Stimulated activated CD8-positive, alpha-beta memory T cell treated with anti-CD3 and anti-CD28 coated beads, Interleukin-12 subunit alpha, Interleukin-12 subunit beta, amount 100 ng/mL, for 4 hours (primary cell): ENCODE measurements at regions not wholly inside any gene's neighbourhood (a gene's known extent, or its start where the extent isn't known, plus 50 kb on each side); places are given as distances from the start of the nearest gene placed in this dataset.

Experiments
- DNase-seq: peaks from one replicate; pipeline ENCODE4 v3.0.0-alpha.2; 2020; ENCODE audit warnings: low read depth

DNA sequence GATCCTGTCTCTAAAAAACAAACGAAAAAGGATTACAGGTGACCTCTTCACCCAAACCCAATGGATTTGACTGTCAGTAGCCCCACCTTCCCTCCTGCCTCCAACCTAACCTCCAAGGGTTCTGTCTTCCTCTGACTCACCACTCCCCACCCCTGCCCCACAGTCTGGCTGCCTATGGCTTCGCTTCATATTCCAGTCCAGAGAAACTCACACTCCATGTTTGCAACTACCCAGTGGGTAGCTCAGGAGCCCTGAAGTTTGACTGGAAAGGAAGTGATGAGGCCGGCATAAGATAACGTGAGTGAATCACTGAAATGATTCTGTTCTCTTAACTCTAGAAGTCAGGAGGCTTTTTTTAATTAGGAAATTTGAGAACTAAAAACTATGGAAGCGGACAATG is 303.9 kb downstream of the FOXO1 start:
- no peak for DNase-seq

DNA sequence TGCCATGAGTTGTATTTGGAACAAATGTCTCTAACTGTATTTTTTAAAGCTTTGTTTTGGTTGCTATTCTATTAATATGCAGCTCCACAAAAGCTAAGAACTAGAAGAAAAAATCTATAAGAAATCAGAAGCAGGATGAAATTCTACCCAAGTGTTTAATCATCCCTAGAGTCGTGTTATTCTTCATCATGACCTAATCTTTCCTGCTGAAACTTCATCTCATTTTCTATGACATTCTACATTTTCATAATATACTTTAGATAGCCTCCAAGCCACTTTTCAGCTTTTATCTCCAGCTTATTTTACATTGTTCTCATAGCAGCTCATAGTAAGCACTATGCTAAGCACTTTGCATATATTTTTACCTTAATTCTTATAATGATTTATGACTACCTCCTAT is 302.8 kb downstream of the FOXO1 start:
- DNase-seq = no peak

DNA sequence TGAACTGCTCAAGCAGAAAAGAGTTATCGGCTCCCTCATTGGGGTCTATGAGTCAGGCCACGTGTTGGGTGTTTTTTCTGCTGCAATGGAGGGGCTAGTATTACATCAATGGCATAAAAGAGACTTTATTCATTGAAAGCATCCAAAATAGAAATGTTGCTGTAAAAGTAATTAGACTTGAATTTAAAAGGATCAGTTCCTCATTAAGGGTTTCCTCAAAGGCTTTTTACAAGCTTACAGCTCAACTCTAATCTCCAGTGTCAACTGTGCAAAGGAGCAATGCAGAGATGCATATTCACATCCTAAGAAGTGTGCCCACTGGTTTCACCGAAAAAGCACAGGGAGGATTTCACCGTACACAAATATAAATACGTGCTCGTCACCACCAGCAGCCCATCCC is 300.3 kb downstream of the FOXO1 start:
- DNase-seq = no peak

DNA sequence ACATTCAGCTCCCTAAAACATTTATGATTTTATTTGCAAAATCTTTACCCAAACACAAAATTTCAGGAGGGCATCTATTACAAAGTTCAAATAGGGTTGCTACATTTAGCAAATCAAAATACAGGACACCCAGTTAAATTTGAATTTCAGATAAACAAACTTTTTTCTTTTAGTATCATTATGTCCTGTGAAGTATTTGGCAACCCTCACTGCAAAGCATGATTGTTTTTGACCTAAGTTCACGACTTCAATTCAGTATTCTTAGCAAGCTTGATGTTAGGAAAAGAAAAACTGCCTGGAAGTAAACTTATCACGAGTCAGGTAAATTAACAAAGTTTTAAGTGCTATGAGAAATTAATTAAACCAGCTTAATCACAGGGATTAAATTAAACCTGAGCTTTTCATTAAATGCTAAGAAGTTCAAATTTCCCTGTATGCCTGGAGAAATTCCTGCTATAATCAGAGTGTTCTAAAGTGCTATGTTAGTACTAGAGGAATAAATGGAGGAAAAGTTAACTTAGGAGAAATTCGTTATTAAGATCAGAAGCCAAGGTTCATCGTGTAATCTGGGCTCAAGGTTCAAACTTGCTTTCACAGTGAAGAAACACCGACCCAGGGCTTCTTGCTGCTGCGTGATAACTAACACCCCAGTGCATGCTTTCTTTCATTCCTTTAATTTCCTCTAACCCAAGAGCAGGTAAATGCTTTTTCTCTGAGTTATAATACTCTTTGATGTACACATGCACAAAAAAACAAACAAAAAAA is 298.1 kb downstream of the FOXO1 start:
- no peak for DNase-seq

DNA sequence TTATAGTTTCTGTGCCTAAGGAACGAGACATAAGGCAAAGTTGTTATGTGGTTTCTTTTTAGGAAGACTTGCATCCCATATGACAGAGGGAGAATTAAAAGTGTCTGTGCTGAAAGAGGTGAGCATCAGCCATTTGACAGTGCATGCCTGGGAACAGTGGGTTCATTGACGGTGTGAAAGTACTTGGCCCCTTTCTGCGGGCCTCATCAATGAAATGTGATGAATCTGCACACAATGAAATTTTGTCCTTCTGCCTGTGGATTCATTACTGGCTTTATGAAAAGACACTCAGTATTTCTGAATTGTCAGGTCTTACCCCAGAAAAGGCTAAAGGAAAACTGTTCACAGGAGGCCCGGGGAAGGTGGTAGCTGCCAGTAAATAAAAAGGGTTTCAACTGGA is 295.8 kb downstream of the FOXO1 start:
- DNase-seq = no peak

DNA sequence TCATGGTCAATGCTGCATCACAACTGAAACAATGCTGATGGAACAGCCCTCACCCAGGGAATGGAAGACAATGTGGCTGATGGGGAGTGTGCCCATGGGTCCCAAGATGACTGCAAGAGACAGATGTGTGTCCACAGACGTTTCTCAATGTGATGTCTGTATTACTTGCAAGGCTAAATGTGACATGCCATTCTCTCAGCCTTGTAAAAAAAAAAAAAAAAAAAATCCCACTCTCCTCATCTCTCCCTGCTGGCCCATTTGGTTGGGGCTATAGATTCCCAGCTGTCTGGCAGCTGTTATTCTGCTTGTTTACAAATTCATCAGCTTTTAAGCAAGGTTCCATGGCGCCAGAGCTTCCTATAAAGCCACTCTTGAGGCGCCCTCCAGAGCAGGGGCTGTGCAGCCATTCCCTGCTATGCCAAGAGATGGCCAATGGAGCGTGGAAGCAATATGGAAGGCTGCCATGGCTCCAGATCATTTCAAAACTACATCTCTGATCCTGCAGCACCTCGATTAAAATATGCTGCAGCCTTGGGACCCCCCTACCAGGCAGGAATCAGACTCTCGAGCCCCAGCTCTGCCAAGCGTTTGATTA is 294.8 kb downstream of the FOXO1 start:
- no peak for DNase-seq

DNA sequence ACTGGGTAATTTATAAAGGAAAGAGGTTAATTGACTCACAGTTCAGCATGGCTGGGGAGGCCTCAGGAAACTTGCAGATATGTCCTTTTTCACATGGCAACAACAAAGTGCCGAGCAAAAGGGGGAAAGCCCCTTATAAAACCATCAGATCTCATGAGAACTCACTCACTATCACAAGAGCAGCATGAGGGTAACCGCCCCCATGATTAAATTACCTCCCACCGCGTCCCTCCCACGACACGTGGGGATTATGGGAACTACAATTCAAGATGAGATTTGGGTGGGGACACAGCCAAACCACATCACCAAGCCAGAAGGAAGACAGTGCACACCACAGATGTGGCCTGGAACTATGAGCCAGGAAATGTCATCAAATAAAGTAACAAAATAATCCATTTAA is 292.8 kb downstream of the FOXO1 start:
- DNase-seq = peak; percentile 28

DNA sequence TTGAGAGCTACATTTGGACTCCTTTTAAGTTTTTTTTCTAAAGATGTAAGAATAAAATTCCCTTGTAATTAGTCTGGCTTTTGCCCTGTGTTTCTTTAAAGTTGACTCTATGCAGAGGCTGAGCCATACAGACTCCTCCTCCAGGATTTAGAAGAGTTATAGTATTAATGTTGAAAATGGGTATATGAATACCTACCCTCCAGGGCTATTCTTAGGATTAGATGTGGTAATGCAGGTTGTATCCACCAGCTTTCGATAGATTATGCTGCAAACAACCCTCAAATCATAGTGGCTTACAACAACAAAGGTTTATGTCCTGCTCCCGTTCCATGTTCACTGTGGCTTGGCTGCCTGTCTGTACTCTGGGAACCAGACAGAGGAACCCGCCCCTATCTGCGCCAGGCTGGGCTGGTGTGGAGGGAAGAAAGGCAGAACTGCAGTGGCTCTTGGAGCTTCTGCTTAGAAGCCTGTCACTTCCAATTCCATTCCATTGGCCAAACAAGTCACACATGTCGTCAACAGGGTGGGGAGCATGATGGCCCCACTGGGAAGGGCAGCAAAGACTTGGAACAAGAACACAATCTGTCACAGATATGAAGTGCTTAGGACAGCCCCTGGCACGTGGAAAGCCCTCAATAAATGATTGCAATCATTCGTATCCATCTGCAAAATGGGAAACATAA is 290.8 kb downstream of the FOXO1 start:
- DNase-seq = no peak

DNA sequence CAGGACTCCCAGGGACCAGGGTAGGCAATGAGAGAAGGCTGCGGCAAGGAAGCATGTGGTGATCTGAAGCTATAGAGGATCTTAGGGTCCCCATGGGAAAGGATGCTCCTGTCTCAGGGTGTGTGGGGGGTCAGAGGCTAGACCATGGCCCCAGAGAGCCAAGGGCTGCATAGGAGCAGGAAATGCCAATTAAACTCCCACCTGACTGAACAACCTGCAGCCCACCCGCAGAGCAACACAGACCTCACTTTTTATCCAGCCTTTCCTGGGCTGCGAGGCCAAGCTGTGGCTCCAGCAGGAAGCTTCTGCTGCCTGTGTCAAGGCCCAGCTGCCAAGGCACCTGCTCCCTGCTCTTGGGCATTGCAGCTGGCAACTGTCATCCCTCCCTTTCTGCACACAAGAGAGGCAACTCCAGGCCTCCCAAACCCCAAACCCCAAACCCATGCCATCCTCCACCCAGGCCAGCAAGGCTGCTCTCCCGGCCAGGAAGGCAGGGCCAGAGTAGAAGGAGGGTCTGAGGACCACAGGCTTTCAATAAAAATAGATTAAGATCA is 290.1 kb downstream of the FOXO1 start:
- DNase-seq = no peak

DNA sequence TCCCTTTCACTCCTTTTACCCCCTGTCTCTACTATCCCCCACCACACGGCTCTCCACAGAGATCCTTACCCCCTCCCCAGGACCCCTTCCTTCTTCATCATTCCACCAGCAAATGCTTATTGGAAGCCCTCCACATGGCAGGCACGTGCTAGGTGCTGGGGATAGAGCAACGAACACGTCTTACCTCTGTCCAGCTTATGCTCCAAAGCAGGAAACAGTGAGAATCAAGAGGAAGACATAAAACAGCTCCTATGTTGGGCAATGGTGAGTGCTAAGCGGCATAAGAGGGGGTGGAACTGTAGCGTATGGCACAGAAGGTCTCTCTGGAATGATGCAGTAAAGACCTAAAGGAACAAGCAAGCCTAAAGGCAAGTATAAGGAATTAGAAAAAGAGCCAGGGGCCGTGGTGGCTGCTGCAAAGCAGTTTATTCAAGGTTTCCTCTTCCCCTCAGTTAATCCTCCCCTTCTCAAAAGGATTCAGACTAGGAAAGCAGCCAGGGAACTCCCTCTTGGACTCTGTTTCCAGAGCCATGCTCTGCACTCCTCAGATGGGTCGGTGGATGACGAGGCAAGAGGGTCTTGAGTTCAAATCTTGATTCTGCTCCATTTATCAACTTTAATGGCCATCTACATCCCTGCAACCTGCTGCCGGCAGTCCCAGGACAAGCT is 289.4 kb downstream of the FOXO1 start:
- no peak for DNase-seq

DNA sequence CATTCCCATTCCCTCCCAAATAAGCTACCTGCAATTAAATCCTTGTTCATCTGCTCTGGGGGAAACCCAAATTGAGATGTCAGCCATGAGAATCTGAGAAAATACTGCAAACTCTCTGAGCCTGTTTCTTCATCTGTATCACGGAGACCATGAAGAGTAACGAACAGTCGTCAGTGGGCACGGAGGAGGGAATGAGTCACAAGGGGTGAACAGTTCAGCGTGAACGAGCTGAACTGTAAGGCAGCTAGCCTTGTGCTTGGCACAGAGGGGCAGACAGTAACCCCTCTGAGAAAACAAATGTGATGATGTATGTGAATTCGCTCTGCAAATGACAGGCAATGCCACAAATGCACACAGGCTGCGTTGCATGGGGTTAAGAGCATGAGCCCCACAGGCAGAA is 288.7 kb downstream of the FOXO1 start:
- DNase-seq = no peak

DNA sequence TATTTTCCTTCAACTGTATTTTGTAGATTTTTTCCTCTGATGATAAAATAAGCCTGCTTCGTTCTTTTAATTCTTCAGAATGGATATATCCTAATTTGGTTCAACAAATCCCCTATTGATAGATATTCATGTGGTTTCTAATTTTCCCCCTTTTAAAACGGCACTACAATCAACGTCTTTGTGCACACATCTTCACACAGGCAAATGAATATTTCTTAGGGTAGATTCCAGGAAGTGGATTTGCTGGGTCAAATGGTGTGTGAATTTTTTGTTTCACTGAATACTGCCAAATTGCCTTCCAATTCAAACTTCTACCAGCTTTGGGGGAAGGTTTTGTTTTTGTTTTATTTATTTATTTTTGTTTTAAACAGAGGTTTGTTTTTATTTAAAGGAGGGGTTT is 287.2 kb downstream of the FOXO1 start:
- DNase-seq = no peak

DNA sequence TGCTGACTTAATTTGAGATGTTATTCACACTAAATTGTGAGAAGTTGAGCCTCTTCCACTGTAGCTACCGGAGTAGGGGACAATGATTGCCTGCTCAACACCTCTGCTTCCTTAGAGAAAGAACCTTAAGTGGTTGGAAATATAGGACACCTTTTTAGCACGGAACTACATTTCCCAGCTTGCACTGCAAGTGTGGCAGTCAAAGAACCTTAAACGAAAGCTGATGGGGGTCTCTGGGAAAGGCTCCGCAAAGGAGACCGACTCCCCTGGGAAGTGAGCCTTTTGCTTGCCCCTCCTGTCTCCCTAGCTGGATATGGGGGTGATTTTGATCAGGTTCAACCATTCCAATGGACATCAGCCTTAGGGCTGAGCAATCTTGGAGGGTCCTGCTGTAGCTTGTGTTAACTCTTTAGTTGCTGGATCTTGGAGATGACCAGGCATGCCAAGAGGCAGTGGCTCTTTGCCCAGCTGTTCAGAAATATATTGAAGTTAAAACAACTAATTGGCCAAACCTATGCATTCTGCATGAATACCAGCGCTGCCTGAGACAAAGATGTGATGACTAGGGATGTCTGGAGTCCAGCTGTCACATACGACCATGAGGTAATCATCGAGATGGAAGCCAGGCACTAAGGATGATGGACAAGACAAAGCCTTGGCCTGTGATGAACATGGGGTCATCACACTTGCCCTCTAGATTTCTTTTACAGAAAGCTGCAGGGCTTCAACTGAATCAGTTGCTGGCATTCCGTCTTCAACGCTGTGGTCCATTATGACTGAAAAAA is 286.5 kb downstream of the FOXO1 start:
- no peak for DNase-seq

DNA sequence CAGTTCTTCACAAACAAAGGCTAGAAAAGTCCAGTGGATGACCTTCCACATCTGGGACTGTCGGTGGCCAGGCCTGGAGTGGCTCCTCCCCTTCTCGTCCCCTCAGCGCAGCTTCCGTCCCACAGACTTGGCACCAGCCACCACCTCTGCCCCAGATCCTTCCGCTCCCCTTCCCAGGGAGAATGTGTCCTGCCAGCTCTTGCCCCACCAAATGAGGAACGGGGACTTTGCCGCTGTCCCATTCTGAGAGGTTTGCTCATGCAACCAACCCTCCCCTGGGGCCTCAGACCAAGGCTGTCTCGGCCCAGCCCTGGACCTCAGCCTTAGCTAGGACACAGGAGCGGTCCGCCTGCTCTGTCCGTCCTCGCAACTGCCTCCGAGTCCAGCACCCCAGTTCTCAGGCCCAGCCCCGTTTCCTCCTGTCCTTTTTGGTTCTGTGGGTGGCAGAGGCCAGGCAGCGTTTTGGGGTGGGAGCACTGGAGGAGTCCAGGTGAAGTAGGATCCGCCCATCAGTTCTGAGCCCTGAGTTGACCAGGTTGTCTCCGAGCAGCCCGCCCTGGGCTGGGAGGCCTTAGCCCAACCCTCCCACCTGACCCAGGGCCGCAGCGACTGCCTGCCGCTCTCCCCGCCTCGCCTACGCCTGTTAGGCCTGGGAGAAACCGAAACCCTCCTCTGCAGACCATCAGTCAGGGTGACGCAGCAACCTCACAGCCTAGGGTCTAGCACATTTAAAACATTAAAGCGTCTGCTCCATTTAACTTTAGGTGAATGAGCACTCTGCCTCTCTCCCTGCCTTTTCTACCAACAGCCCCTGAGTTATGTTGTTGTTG is 284.3 kb downstream of the FOXO1 start:
- no peak for DNase-seq

DNA sequence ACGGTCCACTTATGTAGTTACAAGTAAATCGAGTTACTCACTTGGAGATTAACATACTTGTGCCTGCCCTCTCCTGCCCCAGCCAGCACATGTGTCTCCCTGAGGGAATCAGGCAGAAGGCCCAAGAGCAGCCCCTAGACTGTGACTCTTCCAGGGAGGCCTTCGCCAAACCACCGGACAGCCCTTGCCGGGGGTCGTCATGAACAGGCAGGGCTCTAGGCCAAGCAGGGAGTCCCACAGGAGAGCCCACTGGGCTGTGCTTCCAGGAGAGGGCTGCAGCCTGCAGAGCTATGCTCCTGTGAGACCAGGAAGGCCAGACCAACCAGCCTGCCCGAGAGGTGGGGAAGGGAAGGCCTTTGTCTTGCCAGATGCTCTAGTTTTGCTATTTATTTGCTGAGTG is 283.3 kb downstream of the FOXO1 start:
- no peak for DNase-seq

DNA sequence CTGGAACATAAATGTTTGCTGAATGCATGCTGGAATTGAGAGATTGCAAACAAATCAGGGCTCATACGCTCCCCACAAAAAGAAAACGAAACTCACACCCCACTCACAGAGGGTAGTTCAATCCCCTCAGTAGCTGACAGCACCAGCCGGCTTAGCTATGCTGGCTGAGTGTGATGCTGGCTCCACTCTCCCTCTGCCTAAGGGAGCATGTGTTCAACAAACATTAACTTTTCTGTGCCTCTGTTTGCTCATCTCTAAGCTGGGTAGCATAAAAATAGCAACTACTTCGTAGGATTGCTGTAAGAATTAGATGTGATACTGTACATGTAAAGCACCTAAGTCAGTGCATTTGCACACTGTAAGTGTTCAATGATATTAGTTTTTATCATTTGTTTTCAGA is 282.6 kb downstream of the FOXO1 start:
- no peak for DNase-seq

DNA sequence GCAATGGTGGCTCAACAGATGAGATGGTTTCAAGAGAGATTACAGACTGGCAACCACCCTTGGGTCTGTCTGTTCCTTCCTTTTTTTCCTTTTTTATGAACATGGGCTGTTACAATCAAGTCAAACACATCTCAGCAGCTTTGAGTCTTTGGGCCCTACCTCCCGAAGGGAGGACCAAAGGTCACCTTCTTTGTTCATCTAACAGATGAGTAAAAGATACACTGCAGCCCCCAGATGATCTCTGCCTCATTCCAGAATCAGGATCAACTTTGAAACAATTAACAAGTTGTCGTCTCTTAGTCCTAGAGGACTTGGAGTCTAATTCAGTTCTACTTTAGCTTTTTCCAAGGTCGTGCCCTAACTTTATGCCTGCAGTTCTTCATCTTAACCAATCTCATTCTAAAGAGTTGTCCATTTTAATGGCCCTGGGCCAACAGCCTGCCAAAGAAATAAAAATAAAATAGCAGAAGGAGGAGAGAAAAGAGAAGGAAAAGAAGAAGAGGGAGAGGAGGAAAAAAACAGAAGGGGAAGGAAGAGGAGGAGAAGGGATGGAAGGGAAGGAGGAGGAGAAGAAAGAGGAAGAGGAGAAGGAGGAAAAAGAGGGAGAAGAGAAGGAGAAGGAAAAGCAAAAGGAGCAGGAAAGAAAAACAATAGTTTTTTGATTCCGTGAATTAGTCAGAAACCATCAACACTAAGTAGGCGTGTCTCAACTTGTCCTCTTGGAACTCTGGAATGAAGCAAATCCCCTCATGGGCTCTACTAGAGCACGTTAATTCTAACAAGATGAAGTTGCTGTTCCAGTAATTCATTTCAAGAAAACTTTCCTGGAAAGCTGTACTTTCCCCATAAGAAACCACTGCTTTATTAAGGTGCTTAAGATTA is 281.2 kb downstream of the FOXO1 start:
- no peak for DNase-seq

DNA sequence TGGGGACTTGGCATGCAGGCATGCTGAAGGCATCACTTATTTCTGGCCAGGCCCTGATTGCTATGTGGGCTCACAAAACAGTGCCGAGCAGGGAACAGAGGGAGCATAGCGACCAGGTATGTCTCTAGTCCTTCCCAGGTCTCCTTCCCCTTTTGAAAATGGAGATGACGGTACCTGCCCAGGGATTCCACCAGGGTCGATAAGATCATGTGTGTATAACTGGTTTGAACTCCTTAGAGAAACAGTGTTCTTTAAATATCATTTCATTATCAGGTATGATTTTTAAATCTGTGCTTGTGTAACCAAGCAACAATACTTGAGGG is 280.6 kb downstream of the FOXO1 start:
- DNase-seq = no peak

DNA sequence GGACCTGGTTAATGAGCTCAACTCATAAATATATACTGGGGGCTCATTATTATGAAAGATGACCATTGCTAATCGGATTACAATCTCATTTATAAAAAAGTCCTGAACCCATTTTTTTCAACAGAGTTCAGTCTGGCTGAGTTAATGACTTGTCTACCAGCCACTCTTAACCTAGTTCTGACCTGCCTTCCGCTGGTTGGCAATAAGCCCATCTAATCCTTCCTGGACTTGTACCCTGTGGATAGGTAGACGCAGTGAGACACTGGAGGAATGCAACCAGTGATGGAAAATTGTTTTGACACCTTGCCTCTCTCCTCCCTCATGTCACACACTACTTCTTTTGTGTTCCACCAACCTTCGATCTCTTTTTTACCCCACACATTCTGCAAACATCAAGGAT is 279.9 kb downstream of the FOXO1 start:
- DNase-seq = no peak

DNA sequence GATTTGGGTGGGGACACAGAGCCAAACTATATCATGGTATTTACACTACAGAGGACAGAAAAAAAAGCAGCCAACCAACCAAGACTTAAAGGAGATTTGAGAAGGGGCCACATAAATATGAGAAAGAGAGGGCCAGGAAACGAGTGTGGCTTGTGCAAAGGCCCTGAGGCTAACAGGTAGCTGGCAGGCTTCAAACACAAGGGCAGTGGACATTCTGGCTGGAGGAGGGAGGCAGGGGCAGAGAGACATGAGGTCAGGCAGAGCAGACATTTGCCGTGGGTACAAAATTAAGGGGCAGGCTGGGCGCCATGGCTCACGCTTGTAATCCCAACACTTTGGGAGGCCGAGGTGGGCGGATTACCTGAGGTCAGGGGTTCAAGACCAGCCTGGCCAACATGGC is 278.7 kb downstream of the FOXO1 start:
- DNase-seq = no peak
